ENCODE measurements at regions not wholly inside any gene's neighbourhood (a gene's known extent, or its start where the extent isn't known, plus 50 kb on each side); places are given as distances from the start of the nearest gene placed in this dataset.

- no peak overlapping the region for H3K27ac Mint-ChIP-seq (ENCODE audit: unreplicated experiment)
- no peak for DNase-seq (ENCODE audit: low read depth)
- H3K4me3 Mint-ChIP-seq (ENCODE audit: unreplicated experiment), result no peak overlapping the region
- Histone ChIP-seq H3K9me3 (ENCODE audit: insufficient read depth, low read depth, low read length) (no peaks in the 10 kb centered on the region), H3K27me3 (ENCODE audit: insufficient read depth, low read length) (no peaks in the 10 kb centered on the region), H2AFZ (ENCODE audit: low read depth, low read length) (no peak overlapping the region), H3K36me3 (ENCODE audit: insufficient read depth, low read length) (no peaks in the 10 kb centered on the region), H3K9ac (ENCODE audit: low read length) (no peak overlapping the region), H3K79me2 (ENCODE audit: insufficient read depth, low read length) (no peaks in the 10 kb centered on the region), H3K27ac (ENCODE audit: low read depth, low read length) (no peak overlapping the region), H3K4me3 (ENCODE audit: insufficient read depth, low read depth, low read length) (no peak overlapping the region), H3K4me1 (ENCODE audit: insufficient read depth, low read length) (no peaks in the 10 kb centered on the region), H4K20me1 (ENCODE audit: insufficient read depth, low read length) (no peaks in the 10 kb centered on the region), H3K4me2 (ENCODE audit: low read length) (no peak overlapping the region)
- peaks cover 4% of the 10 kb centered on the region for H3K9me3 Mint-ChIP-seq (ENCODE audit: unreplicated experiment)
- H3K27me3 Mint-ChIP-seq (ENCODE audit: low read depth, unreplicated experiment), result peaks cover 10% of the 10 kb centered on the region
- H3K36me3 Mint-ChIP-seq (ENCODE audit: low read depth, unreplicated experiment), result no peaks in the 10 kb centered on the region
- TF ChIP-seq, protein P1, sequence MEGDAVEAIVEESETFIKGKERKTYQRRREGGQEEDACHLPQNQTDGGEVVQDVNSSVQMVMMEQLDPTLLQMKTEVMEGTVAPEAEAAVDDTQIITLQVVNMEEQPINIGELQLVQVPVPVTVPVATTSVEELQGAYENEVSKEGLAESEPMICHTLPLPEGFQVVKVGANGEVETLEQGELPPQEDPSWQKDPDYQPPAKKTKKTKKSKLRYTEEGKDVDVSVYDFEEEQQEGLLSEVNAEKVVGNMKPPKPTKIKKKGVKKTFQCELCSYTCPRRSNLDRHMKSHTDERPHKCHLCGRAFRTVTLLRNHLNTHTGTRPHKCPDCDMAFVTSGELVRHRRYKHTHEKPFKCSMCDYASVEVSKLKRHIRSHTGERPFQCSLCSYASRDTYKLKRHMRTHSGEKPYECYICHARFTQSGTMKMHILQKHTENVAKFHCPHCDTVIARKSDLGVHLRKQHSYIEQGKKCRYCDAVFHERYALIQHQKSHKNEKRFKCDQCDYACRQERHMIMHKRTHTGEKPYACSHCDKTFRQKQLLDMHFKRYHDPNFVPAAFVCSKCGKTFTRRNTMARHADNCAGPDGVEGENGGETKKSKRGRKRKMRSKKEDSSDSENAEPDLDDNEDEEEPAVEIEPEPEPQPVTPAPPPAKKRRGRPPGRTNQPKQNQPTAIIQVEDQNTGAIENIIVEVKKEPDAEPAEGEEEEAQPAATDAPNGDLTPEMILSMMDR (IDR thresholded peaks at IDR 0.05; ENCODE audit: insufficient read depth, low read depth, low read length), result no peak
- no peak for TF ChIP-seq EZH2 (IDR thresholded peaks at IDR 0.05; ENCODE audit: insufficient read depth, low read length)
- H3K4me1 Mint-ChIP-seq (ENCODE audit: low read depth, unreplicated experiment), result no peaks in the 10 kb centered on the region
- FAIRE-seq, result no peak
These were observed 217.4 kb upstream of the SMIM21 start for GRCh38 chr18:75644871-75645270.

DNA sequence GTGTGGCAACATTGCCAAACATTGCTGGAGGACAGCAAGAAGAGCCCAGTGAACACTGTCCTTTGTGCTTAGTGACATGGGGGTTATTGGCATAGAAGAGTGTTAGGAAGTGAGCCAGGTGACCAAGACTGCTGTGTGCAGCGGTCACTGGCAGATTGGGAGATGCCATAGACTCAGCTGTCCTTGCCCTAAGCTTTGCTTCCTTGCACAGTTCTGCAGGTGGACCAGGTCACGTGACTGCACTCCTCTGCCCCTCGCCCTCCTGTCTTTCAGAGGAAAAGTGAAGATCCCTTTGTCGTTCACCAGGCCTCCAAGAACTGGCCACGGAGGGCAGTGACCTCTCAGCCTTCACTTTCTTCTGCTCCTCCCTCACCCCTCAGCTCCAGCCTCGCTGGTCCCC lies 215.6 kb upstream of the SMIM21 start:
- H3K9ac ChIP-seq (ENCODE audit: low read length), result no peak overlapping the region
- no peak for DNase-seq (ENCODE audit: low read depth)
- no peaks in the 10 kb centered on the region for H3K36me3 ChIP-seq (ENCODE audit: insufficient read depth, low read length)
- peaks cover 10% of the 10 kb centered on the region for H3K27me3 Mint-ChIP-seq (ENCODE audit: low read depth, unreplicated experiment)
- no peaks in the 10 kb centered on the region for H3K36me3 Mint-ChIP-seq (ENCODE audit: low read depth, unreplicated experiment)
- TF ChIP-seq, protein P1 (IDR thresholded peaks at IDR 0.05; ENCODE audit: insufficient read depth, low read depth, low read length), result no peak
- no peak for TF ChIP-seq EZH2 (IDR thresholded peaks at IDR 0.05; ENCODE audit: insufficient read depth, low read length)
- FAIRE-seq, result no peak
- H3K4me1 Mint-ChIP-seq (ENCODE audit: low read depth, unreplicated experiment), result peaks cover 14% of the 10 kb centered on the region
- no peak overlapping the region for H3K27ac Mint-ChIP-seq (ENCODE audit: unreplicated experiment)
- no peaks in the 10 kb centered on the region for H3K79me2 ChIP-seq (ENCODE audit: insufficient read depth, low read length)
- no peak overlapping the region for H3K27ac ChIP-seq (ENCODE audit: low read depth, low read length)
- no peaks in the 10 kb centered on the region for H3K27me3 ChIP-seq (ENCODE audit: insufficient read depth, low read length)
- peaks cover 4% of the 10 kb centered on the region for H3K9me3 Mint-ChIP-seq (ENCODE audit: unreplicated experiment)
- no peaks in the 10 kb centered on the region for H4K20me1 ChIP-seq (ENCODE audit: insufficient read depth, low read length)
- H3K4me3 Mint-ChIP-seq (ENCODE audit: unreplicated experiment), result no peak overlapping the region
- no peak overlapping the region for H3K4me2 ChIP-seq (ENCODE audit: low read length)
- H3K9me3 ChIP-seq (ENCODE audit: insufficient read depth, low read depth, low read length), result no peaks in the 10 kb centered on the region
- H2AFZ ChIP-seq (ENCODE audit: low read depth, low read length), result no peak overlapping the region
- no peak overlapping the region for H3K4me3 ChIP-seq (ENCODE audit: insufficient read depth, low read depth, low read length)
- peaks cover 17% of the 10 kb centered on the region for H3K4me1 ChIP-seq (ENCODE audit: insufficient read depth, low read length)

DNA sequence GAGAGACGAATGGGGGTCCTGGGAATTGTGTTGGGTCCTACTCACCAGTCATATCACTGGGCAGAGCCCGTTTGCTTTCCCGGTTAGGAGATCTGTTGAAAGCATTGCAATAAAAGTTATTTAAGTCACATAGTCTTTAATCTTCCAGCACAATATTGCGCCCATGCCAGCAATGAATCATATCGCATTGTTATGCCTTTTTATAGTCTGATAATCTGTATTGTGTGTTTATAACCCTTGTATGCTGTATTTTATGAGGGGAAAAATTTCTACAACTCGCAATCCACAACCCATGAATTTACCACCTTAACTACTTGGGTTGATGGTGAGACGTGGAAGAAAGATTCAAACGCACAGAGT lies 211.9 kb upstream of the SMIM21 start:
- Histone ChIP-seq H3K4me2 (ENCODE audit: low read length) (peak overlapping the region; percentile 86), H4K20me1 (ENCODE audit: insufficient read depth, low read length) (no peaks in the 10 kb centered on the region), H3K9ac (ENCODE audit: low read length) (peak overlapping the region; percentile 82), H3K79me2 (ENCODE audit: insufficient read depth, low read length) (no peaks in the 10 kb centered on the region), H3K36me3 (ENCODE audit: insufficient read depth, low read length) (no peaks in the 10 kb centered on the region), H3K4me3 (ENCODE audit: insufficient read depth, low read depth, low read length) (no peak overlapping the region), H3K4me1 (ENCODE audit: insufficient read depth, low read length) (peaks cover 21% of the 10 kb centered on the region), H3K27ac (ENCODE audit: low read depth, low read length) (peak overlapping the region; percentile 81), H3K27me3 (ENCODE audit: insufficient read depth, low read length) (no peaks in the 10 kb centered on the region), H3K9me3 (ENCODE audit: insufficient read depth, low read depth, low read length) (no peaks in the 10 kb centered on the region), H2AFZ (ENCODE audit: low read depth, low read length) (no peak overlapping the region)
- Mint-ChIP-seq H3K4me1 (ENCODE audit: low read depth, unreplicated experiment) (peaks cover 17% of the 10 kb centered on the region), H3K9me3 (ENCODE audit: unreplicated experiment) (peaks cover 2% of the 10 kb centered on the region), H3K27me3 (ENCODE audit: low read depth, unreplicated experiment) (peaks cover 10% of the 10 kb centered on the region), H3K4me3 (ENCODE audit: unreplicated experiment) (no peak overlapping the region), H3K36me3 (ENCODE audit: low read depth, unreplicated experiment) (no peaks in the 10 kb centered on the region), H3K27ac (ENCODE audit: unreplicated experiment) (no peak overlapping the region)
- DNase-seq (ENCODE audit: low read depth) (no peak), FAIRE-seq (no peak)
- no peak for TF ChIP-seq EZH2 (IDR thresholded peaks at IDR 0.05; ENCODE audit: insufficient read depth, low read length)
- TF ChIP-seq, protein P1 (IDR thresholded peaks at IDR 0.05; ENCODE audit: insufficient read depth, low read depth, low read length), result no peak

Measured in astrocyte (in vitro differentiated cells and primary cell).